ENCODE measurements at regions not wholly inside any gene's neighbourhood (a gene's known extent, or its start where the extent isn't known, plus 50 kb on each side); places are given as distances from the start of the nearest gene placed in this dataset.

GRCh38 chr3:10641760-10642159 lies 136.4 kb upstream of the ATP2B2 start:
- H3K4me3 Mint-ChIP-seq = no peak overlapping the region
- DNase-seq = no peak
- no peaks in the 10 kb centered on the region; the same call in 1 of the 2 replicates for H3K36me3 Mint-ChIP-seq (ENCODE audit: low read depth)
- H3K4me1 Mint-ChIP-seq (ENCODE audit: low read depth) = no peaks in the 10 kb centered on the region
- TF ChIP-seq CTCF (IDR thresholded peaks at IDR 0.05) = no peak
- peaks cover 8% of the 10 kb centered on the region for H3K9me3 Mint-ChIP-seq
- no peak overlapping the region for H3K27ac Mint-ChIP-seq
- peaks cover 30% of the 10 kb centered on the region for H3K27me3 Mint-ChIP-seq (ENCODE audit: insufficient read depth)

DNA sequence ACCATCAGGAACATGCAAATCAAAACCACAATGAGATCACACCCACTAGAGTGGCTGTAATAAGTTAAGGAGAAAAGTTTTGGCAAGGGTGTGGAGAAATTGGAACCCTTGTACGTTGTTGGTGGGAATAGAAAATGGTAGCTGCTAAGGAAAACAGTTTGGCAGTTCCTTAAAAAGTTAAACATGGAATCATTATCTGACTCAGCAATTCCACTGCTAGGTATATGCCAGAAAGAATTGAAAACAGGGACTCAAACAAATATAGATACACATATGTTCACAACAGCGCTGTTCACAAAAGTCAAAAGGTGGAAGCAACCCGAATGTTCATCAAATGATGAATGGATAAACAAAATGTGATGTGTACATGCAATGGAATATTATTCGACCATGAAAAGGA lies 138.8 kb upstream of the ATP2B2 start:
- no peak overlapping the region for H3K27ac Mint-ChIP-seq
- H3K27me3 Mint-ChIP-seq (ENCODE audit: insufficient read depth) = peaks cover 26% of the 10 kb centered on the region
- H3K36me3 Mint-ChIP-seq (ENCODE audit: low read depth) = no peaks in the 10 kb centered on the region
- no peaks in the 10 kb centered on the region for H3K9me3 Mint-ChIP-seq
- no peak for DNase-seq
- H3K4me1 Mint-ChIP-seq (ENCODE audit: low read depth) = no peaks in the 10 kb centered on the region
- no peak overlapping the region for H3K4me3 Mint-ChIP-seq
- no peak for TF ChIP-seq CTCF (IDR thresholded peaks at IDR 0.05)

DNA sequence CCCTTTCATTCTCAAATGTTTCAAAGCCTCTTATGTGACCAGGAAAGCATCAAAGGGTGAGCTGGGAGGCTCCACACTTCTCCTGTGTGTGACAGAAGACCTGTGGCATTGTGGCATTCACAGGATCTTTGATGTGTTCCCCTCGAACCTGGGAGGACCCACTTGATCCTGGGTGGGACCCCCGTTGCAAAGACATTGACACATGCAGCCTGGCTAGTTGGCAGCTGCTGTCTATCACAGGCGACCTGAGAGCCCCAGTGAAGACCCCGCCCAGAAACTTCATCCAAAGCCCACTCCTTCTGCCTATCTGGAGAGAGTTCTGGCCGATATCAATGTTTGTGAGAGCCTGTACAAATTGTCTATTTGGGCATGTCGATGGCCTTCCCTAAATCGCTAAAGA lies 140.4 kb upstream of the ATP2B2 start:
- no peak for DNase-seq
- no peaks in the 10 kb centered on the region for H3K4me1 Mint-ChIP-seq (ENCODE audit: low read depth)
- no peak for TF ChIP-seq CTCF (IDR thresholded peaks at IDR 0.05)
- H3K27ac Mint-ChIP-seq = no peak overlapping the region
- no peaks in the 10 kb centered on the region for H3K9me3 Mint-ChIP-seq
- no peak overlapping the region for H3K4me3 Mint-ChIP-seq
- H3K27me3 Mint-ChIP-seq (ENCODE audit: insufficient read depth) = peaks cover 17% of the 10 kb centered on the region
- H3K36me3 Mint-ChIP-seq (ENCODE audit: low read depth) = no peaks in the 10 kb centered on the region

DNA sequence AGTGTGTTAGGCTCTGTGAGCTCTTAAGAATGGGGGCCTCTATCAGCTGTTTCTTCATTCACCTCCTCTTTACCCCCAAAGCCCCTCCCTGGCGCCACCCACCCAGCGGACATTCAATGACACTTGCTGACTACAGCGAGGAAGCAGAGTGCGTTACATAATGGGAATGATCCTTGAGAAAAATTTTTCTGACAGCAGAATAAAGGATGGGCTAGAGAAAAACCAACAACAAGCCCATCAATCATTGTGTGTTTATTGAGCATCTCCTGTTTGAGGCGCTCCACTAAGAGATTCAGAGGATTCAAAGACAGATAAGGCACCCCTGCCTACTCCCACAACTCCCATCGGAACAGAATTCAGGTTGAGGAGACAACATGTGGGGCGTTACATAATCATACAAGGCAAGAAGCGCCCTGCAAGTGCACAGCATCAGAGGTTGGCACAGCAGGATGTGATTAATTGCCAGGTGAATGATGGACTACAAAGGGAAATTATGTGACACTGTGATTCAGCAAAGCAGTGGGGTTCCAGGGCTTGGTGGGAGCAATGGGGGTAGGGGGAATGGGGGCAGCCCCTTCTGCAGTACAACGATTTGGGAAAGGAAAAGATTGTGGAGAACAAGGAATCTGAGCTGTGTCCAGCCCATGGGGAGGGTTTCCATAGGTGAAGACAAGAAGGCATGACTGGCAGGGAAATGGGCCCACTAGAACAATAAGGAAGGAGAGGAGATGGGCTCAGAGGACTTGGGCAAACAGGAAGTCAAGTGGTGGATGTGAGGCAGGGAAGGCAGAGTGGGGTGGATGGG lies 141.3 kb upstream of the ATP2B2 start:
- Mint-ChIP-seq H3K4me1 (ENCODE audit: low read depth) (no peaks in the 10 kb centered on the region), H3K27ac (no peak overlapping the region), H3K9me3 (no peaks in the 10 kb centered on the region), H3K36me3 (ENCODE audit: low read depth) (no peaks in the 10 kb centered on the region), H3K4me3 (no peak overlapping the region), H3K27me3 (ENCODE audit: insufficient read depth) (peaks cover 17% of the 10 kb centered on the region)
- no peak for TF ChIP-seq CTCF (IDR thresholded peaks at IDR 0.05)
- no peak for DNase-seq

- H3K4me3 Mint-ChIP-seq = no peak overlapping the region
- H3K4me1 Mint-ChIP-seq (ENCODE audit: low read depth) = no peaks in the 10 kb centered on the region
- no peak overlapping the region for H3K27ac Mint-ChIP-seq
- no peak for DNase-seq
- no peak for TF ChIP-seq CTCF (IDR thresholded peaks at IDR 0.05)
- H3K27me3 Mint-ChIP-seq (ENCODE audit: insufficient read depth) = peaks cover 15% of the 10 kb centered on the region
- H3K36me3 Mint-ChIP-seq (ENCODE audit: low read depth) = no peaks in the 10 kb centered on the region
- no peaks in the 10 kb centered on the region for H3K9me3 Mint-ChIP-seq
Measured at GRCh38 chr3:10647376-10647775, 142.0 kb upstream of the ATP2B2 start.

Data from HFFc6 (cell line).